ENCODE measurements at regions not wholly inside any gene's neighbourhood (a gene's known extent, or its start where the extent isn't known, plus 50 kb on each side); places are given as distances from the start of the nearest gene placed in this dataset.
A peak's percentile ranks its signal among the peaks of the same experiment; 100 is the strongest.

DNA sequence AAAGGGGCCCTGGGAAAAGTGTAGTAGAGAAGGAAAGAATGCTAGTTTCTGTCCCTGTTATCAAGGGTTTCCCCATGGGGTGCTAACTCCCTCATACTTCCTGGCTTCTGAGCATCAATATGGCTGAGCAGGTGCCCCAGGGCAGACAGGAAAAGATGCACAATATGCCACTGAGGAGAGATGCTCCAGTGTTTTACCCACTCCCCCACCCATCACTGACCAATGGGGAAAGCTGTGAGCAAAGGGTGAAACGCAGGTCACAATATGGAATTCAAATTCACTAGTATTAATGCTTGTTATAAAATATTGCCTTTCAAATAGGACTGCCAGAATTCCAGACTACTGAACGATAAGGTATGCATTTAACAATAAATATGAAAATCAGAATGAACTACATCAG is 187.5 kb upstream of the CTNNB1 start:
- no peak overlapping the region for H3K4me3 Mint-ChIP-seq
- H3K36me3 Mint-ChIP-seq (ENCODE audit: low read depth) = peaks cover 4% of the 10 kb centered on the region
- no peaks in the 10 kb centered on the region for H3K4me1 Mint-ChIP-seq
- no peak for ATAC-seq
- H3K27ac Mint-ChIP-seq = no peak overlapping the region
- no peak for DNase-seq
- peaks cover 4% of the 10 kb centered on the region for H3K9me3 ChIP-seq (ENCODE audit: control insufficient read depth, low read length, poor library complexity, severe bottlenecking)
- H3K27me3 Mint-ChIP-seq = peaks cover 8% of the 10 kb centered on the region

DNA sequence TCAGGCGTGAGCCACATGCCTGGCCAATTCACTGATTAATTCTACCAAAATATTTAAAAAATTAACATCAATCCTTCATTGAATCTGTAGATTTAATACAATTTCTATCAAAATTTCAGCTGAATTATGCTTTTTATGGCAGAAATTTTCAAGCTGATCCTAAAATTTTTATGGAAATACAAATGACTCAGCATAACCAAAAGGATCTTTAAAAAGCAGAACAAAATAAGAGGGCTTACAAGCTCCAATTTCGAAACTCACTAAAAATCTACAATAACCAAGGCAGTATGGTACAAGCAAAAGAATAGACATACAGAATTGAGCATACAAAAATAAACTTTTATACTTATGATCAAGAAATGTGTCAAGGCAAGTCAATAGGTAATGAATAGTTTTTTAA is 180.4 kb upstream of the CTNNB1 start:
- ATAC-seq = no peak
- DNase-seq = no peak
- Mint-ChIP-seq H3K27me3 (no peaks in the 10 kb centered on the region), H3K27ac (no peak overlapping the region), H3K4me3 (no peak overlapping the region), H3K36me3 (ENCODE audit: low read depth) (no peaks in the 10 kb centered on the region), H3K4me1 (no peaks in the 10 kb centered on the region)
- H3K9me3 ChIP-seq (ENCODE audit: control insufficient read depth, low read length, poor library complexity, severe bottlenecking) = no peaks in the 10 kb centered on the region

DNA sequence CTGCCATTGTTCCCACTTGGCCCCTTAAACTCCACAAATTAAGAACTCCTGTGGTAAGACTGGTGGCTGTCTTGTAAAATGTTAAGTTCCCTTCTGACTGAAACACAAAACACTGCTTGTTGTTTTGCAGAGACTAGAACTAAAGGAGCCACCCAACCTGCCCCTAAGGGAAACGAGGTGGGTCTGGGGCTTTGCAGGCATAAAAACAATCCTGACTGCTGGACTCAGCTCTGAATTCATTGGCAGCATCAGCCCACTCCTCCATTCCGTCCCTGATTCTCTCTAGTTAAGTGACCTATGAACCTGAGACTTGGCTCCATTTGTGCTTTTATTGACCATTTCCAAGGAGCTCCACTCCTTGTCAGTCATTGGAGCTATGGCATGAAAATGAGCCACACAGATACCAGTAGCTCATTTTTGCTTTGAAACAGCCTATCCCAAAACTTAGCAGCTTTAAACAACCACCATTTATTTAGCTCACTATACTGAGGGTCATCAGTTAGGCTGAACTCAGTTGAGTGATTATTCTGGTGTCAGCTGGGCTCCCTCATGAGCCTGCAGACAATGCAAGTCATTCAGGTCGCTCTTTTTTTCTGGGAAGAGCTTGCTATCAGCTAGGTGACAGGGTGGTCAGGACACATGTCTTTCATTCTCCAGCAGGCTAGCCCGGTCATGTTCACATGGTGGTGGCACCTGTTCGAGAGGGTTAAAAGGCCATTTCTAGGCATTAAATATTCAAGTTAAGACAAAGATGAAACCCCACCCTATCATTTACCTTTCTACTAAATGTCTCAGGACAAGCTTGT is 175.1 kb upstream of the CTNNB1 start:
- H3K27me3 Mint-ChIP-seq = peaks cover 1% of the 10 kb centered on the region
- no peak overlapping the region for H3K27ac Mint-ChIP-seq
- no peaks in the 10 kb centered on the region for H3K9me3 ChIP-seq (ENCODE audit: control insufficient read depth, low read length, poor library complexity, severe bottlenecking)
- ATAC-seq = no peak
- no peak for DNase-seq
- no peak overlapping the region for H3K4me3 Mint-ChIP-seq
- H3K4me1 Mint-ChIP-seq = no peaks in the 10 kb centered on the region
- H3K36me3 Mint-ChIP-seq (ENCODE audit: low read depth) = no peaks in the 10 kb centered on the region

DNA sequence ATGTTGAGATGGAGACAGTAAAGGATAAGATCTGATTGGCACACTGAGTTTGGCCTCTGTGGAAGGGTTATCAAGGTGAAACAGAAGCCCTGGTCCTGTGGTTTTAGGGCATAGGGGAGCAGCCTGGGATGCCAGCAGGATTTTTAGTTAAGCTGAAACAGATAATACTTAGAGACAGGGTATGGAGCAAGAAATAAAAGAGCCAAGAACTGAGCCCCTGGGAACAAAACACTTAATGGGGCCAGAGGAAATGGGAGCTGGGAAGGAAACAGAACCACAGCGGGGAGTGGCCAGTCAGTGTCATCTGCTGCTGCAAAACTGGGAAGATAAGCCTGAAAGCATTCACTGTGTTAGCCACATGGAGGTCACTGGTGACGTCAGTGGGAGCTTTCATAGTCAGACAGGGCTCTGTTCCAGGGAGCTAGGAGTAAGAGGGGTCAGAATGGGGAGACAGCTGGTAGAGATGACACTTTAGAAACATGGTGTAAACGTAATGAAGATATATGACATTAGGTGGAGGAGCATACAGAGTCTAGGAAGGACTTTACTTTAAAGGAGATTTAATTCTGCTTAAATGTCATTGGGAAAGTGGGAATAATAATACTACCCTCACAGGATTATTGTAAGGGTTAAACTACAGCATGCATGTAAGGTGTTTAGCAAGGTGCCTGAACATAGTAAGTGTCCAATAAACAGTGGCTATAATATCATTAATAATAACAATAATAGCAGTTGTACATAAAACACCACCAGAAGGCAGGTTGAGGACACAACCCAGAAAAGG is 172.7 kb upstream of the CTNNB1 start:
- H3K27ac Mint-ChIP-seq = no peak overlapping the region
- peaks cover 19% of the 10 kb centered on the region for H3K27me3 Mint-ChIP-seq
- ATAC-seq (no peak), DNase-seq (no peak)
- no peaks in the 10 kb centered on the region for H3K9me3 ChIP-seq (ENCODE audit: control insufficient read depth, low read length, poor library complexity, severe bottlenecking)
- H3K36me3 Mint-ChIP-seq (ENCODE audit: low read depth) = no peaks in the 10 kb centered on the region
- peaks cover under 1% of the 10 kb centered on the region for H3K4me1 Mint-ChIP-seq
- no peak overlapping the region for H3K4me3 Mint-ChIP-seq

DNA sequence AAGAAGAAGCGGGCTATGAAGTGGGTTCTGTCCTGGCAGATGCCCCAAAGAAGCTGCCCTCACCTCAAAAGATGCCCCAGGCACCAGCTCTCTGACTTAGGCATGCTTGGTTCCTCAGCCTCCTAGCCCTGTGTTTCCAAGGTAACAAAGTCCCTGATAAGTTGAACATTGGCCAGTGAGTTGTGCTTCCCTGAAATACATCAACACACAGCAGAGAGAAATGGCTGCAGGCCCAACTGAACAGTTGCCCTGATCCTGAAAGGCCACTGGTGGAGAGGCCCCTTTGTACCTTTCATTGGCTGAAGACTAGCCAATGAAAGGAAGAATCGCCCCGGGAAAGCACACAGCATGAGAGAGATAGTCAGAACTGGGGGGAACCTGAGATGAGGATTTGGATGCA is 169.9 kb upstream of the CTNNB1 start:
- no peaks in the 10 kb centered on the region for H3K9me3 ChIP-seq (ENCODE audit: control insufficient read depth, low read length, poor library complexity, severe bottlenecking)
- no peak overlapping the region for H3K4me3 Mint-ChIP-seq
- no peaks in the 10 kb centered on the region for H3K36me3 Mint-ChIP-seq (ENCODE audit: low read depth)
- peaks cover 4% of the 10 kb centered on the region for H3K4me1 Mint-ChIP-seq
- ATAC-seq = no peak
- H3K27ac Mint-ChIP-seq = no peak overlapping the region
- peaks cover 35% of the 10 kb centered on the region for H3K27me3 Mint-ChIP-seq
- no peak for DNase-seq

DNA sequence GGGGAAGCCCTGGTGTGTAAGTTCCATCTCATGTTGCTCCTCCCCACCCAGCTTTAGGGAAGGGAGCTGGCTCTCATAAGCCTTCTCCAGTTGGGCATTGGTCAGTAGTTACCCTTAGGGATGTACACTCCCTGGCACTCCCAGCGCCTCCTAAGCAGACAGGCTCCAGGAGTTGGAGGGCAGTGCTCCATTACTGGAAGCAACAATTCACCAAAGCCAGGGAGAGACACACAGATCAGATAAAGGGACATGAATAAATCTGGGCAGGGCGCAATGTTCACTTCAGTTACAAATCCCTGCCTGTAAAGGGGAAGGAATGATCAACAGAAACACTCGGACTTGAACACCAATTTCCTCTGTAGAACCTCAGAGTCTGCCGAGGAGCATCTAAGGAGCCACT is 169.1 kb upstream of the CTNNB1 start:
- DNase-seq = no peak
- Mint-ChIP-seq H3K27me3 (peaks cover 35% of the 10 kb centered on the region), H3K27ac (no peak overlapping the region)

DNA sequence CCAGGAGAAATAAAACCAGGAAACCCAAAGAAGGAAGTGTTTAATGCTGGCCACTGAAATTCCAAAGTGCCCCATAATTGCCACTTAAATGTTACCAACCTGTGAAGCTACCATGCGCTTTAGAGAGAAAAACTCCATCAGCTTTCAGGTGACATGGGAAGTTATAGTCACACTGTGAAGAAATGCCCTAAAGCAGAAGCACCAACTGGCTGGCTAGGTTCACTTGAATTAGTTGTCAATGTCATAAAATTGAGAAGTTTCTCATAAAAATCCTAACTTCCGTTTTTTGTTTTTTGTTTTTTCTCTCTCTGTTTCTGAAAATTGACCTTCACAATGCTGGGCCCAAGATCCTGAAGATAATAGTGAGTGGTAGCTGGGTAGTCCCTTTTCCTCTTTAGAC is 167.9 kb upstream of the CTNNB1 start:
- H3K9me3 ChIP-seq (ENCODE audit: control insufficient read depth, low read length, poor library complexity, severe bottlenecking) = no peaks in the 10 kb centered on the region
- DNase-seq (no peak), ATAC-seq (no peak)
- H3K36me3 Mint-ChIP-seq (ENCODE audit: low read depth) = no peaks in the 10 kb centered on the region
- peak overlapping the region; percentile 9 for H3K27ac Mint-ChIP-seq
- H3K4me1 Mint-ChIP-seq = peaks cover 4% of the 10 kb centered on the region
- peaks cover 35% of the 10 kb centered on the region for H3K27me3 Mint-ChIP-seq
- no peak overlapping the region for H3K4me3 Mint-ChIP-seq

More for the DNA sequence above, 169.1 kb upstream of the CTNNB1 start:
- ATAC-seq = no peak
- Mint-ChIP-seq H3K36me3 (ENCODE audit: low read depth) (no peaks in the 10 kb centered on the region), H3K4me3 (no peak overlapping the region), H3K4me1 (peaks cover 4% of the 10 kb centered on the region)
- H3K9me3 ChIP-seq (ENCODE audit: control insufficient read depth, low read length, poor library complexity, severe bottlenecking) = no peaks in the 10 kb centered on the region

DNA sequence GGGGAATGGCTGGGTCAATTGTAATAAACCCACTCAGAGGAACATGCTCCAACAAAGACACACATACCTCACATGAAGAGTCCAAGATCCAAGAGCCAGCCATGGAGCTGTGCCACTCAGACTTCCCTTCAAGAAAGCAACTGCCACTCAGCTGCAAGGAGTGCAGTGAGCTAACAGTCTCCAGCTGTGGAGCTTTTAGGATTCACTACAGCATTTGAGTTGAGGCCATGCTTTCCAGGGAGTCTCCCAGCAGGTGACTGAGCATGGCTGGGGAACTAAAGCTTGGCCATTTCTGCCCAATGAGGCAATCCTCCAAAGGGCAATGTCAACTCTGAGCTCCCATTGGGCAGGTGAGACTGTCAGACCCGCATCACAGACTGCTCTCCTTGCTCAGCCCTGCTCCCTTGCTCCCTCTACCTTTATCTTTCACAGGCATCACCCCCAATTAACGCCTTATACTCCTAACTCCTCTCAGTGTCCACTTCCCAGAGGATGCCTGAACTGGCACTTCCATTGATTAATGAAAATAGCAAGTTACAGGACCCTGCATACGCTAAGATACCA is 165.3 kb upstream of the CTNNB1 start:
- Mint-ChIP-seq H3K36me3 (ENCODE audit: low read depth) (no peaks in the 10 kb centered on the region), H3K4me1 (peaks cover 4% of the 10 kb centered on the region), H3K27me3 (peaks cover 50% of the 10 kb centered on the region), H3K4me3 (no peak overlapping the region), H3K27ac (no peak overlapping the region)
- DNase-seq = no peak
- no peaks in the 10 kb centered on the region for H3K9me3 ChIP-seq (ENCODE audit: control insufficient read depth, low read length, poor library complexity, severe bottlenecking)
- ATAC-seq = no peak

DNA sequence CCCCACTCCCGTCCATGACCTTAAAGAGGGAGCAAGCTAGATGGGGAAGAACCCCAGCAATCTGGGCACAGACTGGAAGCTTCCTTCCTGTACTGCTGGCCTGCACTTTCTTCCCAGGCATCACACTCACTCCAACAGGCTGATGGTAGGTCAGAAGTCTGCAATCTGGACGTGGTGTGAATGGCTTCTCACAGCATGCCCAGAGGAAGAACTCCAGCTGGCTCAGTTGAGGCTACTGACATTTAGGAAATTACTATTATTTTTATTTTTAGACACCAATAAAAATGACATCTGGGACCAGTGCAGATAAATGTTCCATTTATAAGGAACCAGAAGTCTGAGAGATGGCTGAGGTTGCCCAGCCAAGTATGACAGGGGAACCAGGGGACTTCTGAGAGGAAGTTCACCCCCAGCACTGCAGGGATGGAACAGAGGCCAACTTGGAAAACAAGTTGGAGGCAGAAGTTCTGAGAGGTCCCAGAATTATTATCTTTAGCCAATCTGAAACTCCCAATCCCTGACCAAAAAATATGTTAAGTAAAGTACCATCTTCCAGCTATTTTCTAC is 163.8 kb upstream of the CTNNB1 start:
- no peak for DNase-seq
- Mint-ChIP-seq H3K27ac (no peak overlapping the region), H3K27me3 (peaks cover 49% of the 10 kb centered on the region), H3K4me1 (peaks cover 4% of the 10 kb centered on the region), H3K36me3 (ENCODE audit: low read depth) (no peaks in the 10 kb centered on the region), H3K4me3 (no peak overlapping the region)
- H3K9me3 ChIP-seq (ENCODE audit: control insufficient read depth, low read length, poor library complexity, severe bottlenecking) = no peaks in the 10 kb centered on the region
- ATAC-seq = no peak

DNA sequence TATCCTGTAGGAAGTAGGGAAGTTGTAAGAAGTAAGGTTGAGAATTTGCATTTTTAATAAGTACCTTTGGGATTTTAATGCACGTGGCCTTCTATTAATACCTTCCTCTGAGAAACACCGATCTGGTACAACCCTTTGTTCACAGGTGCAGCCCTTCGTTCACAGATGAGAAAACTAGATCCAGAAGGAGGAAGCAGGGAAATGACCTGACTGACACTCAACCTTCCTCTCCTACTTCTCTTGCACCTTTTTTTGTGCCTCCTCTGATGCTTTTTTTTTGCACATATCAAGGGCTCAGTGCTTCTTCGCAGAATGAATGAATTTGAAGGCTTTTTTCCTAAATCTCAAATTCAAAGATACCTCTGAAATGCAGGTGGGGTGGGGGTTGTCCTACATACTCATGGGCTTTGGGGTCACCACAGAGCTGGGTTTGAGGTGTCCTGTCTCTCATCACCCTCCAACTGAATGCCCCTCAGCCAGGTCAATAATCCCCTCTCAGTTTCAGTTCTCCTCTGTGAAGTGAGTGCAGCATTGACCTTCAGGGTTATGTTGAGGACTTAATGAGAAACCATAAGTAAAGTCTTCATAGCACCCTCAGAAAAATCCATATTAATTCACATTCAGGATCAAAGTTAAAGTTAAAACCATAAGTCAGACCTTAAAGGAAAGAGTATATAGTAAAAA is 161.5 kb upstream of the CTNNB1 start:
- ATAC-seq (no peak), DNase-seq (no peak)
- Mint-ChIP-seq H3K36me3 (ENCODE audit: low read depth) (no peaks in the 10 kb centered on the region), H3K27ac (no peak overlapping the region), H3K4me3 (no peak overlapping the region), H3K4me1 (no peaks in the 10 kb centered on the region), H3K27me3 (peaks cover 49% of the 10 kb centered on the region)
- H3K9me3 ChIP-seq (ENCODE audit: control insufficient read depth, low read length, poor library complexity, severe bottlenecking) = no peaks in the 10 kb centered on the region

DNA sequence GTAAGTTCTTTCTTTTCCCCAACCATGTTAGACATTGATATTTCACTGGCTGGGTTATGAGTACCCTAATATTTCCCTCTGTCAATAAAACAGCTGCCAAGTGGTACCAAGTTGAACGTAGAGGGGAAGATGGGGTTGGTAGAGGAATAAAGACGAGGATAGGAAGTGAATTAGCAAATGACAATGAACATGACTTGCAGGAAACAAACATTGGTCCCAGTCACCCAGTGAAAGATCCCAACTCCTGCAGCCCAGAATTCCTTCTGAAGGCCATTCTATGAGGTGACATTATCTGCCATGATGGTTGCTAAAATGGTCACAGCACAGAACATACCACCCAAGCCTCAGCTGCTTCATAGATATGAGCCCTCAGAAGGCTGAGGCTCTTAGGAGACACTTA is 159.0 kb upstream of the CTNNB1 start:
- Mint-ChIP-seq H3K27ac (no peak overlapping the region), H3K4me1 (no peaks in the 10 kb centered on the region), H3K27me3 (peaks cover 46% of the 10 kb centered on the region), H3K36me3 (ENCODE audit: low read depth) (no peaks in the 10 kb centered on the region), H3K4me3 (no peak overlapping the region)
- ATAC-seq = no peak
- DNase-seq = no peak
- H3K9me3 ChIP-seq (ENCODE audit: control insufficient read depth, low read length, poor library complexity, severe bottlenecking) = no peaks in the 10 kb centered on the region

DNA sequence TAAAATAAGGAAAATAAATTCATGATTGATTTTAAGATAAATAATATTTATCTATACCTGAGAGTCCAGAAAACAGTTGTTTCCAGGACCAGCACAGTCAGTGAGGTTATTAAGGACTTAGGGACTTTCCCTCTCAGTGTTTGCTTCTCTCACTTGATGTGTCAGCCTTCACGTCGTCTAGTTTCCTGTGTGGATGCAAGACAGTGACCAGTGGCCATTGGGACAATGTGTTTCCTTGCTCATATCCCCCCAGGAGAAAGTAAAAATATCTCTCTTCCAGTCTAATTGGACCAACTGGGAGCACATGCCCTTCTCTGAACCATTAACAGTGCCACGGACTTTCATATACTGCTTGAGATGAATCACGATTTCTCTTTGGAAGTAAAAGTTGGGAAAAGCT is 157.8 kb upstream of the CTNNB1 start:
- no peaks in the 10 kb centered on the region for H3K36me3 Mint-ChIP-seq (ENCODE audit: low read depth)
- DNase-seq (no peak), ATAC-seq (no peak)
- H3K4me3 Mint-ChIP-seq = no peak overlapping the region
- H3K9me3 ChIP-seq (ENCODE audit: control insufficient read depth, low read length, poor library complexity, severe bottlenecking) = no peaks in the 10 kb centered on the region
- H3K4me1 Mint-ChIP-seq = no peaks in the 10 kb centered on the region
- H3K27ac Mint-ChIP-seq = no peak overlapping the region
- H3K27me3 Mint-ChIP-seq = peaks cover 46% of the 10 kb centered on the region

DNA sequence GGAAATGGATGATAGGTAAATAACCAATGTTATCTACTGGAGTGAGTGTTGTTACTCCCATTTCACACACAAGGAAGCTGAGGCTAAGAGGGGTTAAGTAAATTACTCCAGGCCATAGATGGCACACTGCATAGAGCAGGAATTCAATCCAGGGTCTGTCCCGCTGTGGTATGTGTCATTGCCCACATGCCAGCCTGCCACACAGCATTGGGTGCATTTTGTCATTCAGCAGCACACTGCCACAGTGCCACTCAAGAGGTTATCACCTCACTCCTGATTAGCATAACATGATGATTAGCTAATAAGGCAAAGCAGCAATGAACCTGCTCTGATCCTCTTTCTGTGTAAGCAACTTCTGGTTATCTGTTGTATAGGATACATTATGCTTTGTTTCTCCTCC is 157.4 kb upstream of the CTNNB1 start:
- ATAC-seq = no peak
- no peaks in the 10 kb centered on the region for H3K4me1 Mint-ChIP-seq
- H3K27me3 Mint-ChIP-seq = peaks cover 46% of the 10 kb centered on the region

More for the DNA sequence above, 157.4 kb upstream of the CTNNB1 start:
- H3K9me3 ChIP-seq (ENCODE audit: control insufficient read depth, low read length, poor library complexity, severe bottlenecking) = no peaks in the 10 kb centered on the region
- Mint-ChIP-seq H3K36me3 (ENCODE audit: low read depth) (no peaks in the 10 kb centered on the region), H3K4me3 (no peak overlapping the region), H3K27ac (no peak overlapping the region)
- DNase-seq = no peak

All from T-helper 17 cell (primary cell).